ENCODE measurements at regions not wholly inside any gene's neighbourhood (a gene's known extent, or its start where the extent isn't known, plus 50 kb on each side); places are given as distances from the start of the nearest gene placed in this dataset.

- TF ChIP-seq CTCF (conservative IDR thresholded peaks at IDR 0.05): no peak
- Histone ChIP-seq H2BK12ac (ENCODE audit: insufficient read length, low read depth, low read length) (no peak overlapping the region), H3T11ph (ENCODE audit: low read length) (no peak overlapping the region), H3K27ac (ENCODE audit: insufficient read length, low read depth, low read length) (no peak overlapping the region), H3K4ac (ENCODE audit: low read depth, low read length) (no peak overlapping the region), H3K23me2 (ENCODE audit: insufficient read length, low read depth, low read length, poor library complexity, severe bottlenecking) (no peaks in the 10 kb centered on the region), H2AFZ (ENCODE audit: low read length) (no peak overlapping the region), H3K27me3 (ENCODE audit: insufficient read depth, low read length) (no peaks in the 10 kb centered on the region), H4K20me1 (ENCODE audit: control insufficient read depth, insufficient read depth, insufficient read length) (no peaks in the 10 kb centered on the region), H3K9ac (ENCODE audit: extremely low read depth, insufficient read length, low read length) (no peak overlapping the region), H3K18ac (ENCODE audit: insufficient read length, low read depth, low read length) (no peak overlapping the region), H3K14ac (ENCODE audit: insufficient read depth, low read length) (no peak overlapping the region), H2AK5ac (ENCODE audit: insufficient read length, low read length) (no peak overlapping the region), H3K4me2 (ENCODE audit: insufficient read depth, insufficient read length, low read length) (no peak overlapping the region), H3K4me1 (ENCODE audit: insufficient read depth, low read length) (peaks cover 4% of the 10 kb centered on the region; the same call in 1 of the 2 replicates), H4K8ac (replicated peaks; ENCODE audit: insufficient read length, low read depth, low read length) (peak overlapping the region; percentile 88), H3K23ac (ENCODE audit: insufficient read length, low read depth, low read length) (no peak overlapping the region), H4K5ac (ENCODE audit: insufficient read length, low read depth, low read length) (no peak overlapping the region), H2BK15ac (ENCODE audit: low read depth, low read length) (no peak overlapping the region), H2BK5ac (ENCODE audit: insufficient read length, low read length) (no peak overlapping the region), H3K79me1 (ENCODE audit: insufficient read depth, low read depth, low read length, poor library complexity, severe bottlenecking) (no peaks in the 10 kb centered on the region), H3K79me2 (ENCODE audit: insufficient read depth, low read length) (no peaks in the 10 kb centered on the region), H4K91ac (ENCODE audit: insufficient read length, low read depth, low read length) (no peak overlapping the region), H3K9me3 (ENCODE audit: control insufficient read depth, low read depth, low read length) (no peaks in the 10 kb centered on the region), H3K56ac (ENCODE audit: insufficient read length, low read depth, low read length) (no peak overlapping the region), H2BK20ac (ENCODE audit: low read depth, low read length, poor library complexity, severe bottlenecking) (no peak overlapping the region), H2BK120ac (ENCODE audit: low read depth, low read length, poor library complexity, severe bottlenecking) (no peak overlapping the region)
- Mint-ChIP-seq H3K4me3 (no peak overlapping the region), H3K36me3 (ENCODE audit: insufficient read depth in 1 of 3, low read depth in 3 of 3) (no peaks in the 10 kb centered on the region), H3K9me3 (no peaks in the 10 kb centered on the region), H3K27ac (peak overlapping the region in 2 of 3 experiments; percentile 24 to 54; a peak in 1 of 7 replicates), H3K27me3 (ENCODE audit: low read depth) (no peaks in the 10 kb centered on the region), H3K4me1 (0 out of 4 replicates have a peak, but pooled peaks cover 0 to 3% of the 10 kb centered on the region in 2 experiments)
- WGBS (ENCODE audit: extremely low coverage, insufficient read length, low lambda C conversion rate): no CpG with 5 or more reads among the region's 3 CpGs
- DNase-seq: no peak
Measured at GRCh38 chr2:144198116-144198515, 321.8 kb downstream of the ZEB2 start.

All from H9 (cell line).